WTC11 (cell line): ENCODE measurements at regions not wholly inside any gene's neighbourhood (a gene's known extent, or its start where the extent isn't known, plus 50 kb on each side); places are given as distances from the start of the nearest gene placed in this dataset.

Experiments used
- FOXK1 ChIP-seq: sonication (generic); formaldehyde crosslinking; IDR thresholded peaks from 2 replicates; pipeline ENCODE4 v1.8.0; 2022; ENCODE audit warnings: mild to moderate bottlenecking, moderate library complexity, missing genetic modification reagents
- KAT7 ChIP-seq: sonication (generic); formaldehyde crosslinking; IDR thresholded peaks from 2 replicates; pipeline ENCODE4 v1.8.1; 2023; ENCODE audit warnings: missing genetic modification reagents, mild to moderate bottlenecking, borderline replicate concordance
- SP1 ChIP-seq: sonication (generic); formaldehyde crosslinking; conservative IDR thresholded peaks from 2 replicates; pipeline ENCODE4 v1.8.1; 2022; ENCODE audit warnings: missing genetic modification reagents
- ZNF416 ChIP-seq: fragments of 250-450 bp; sonication (Bioruptor Pico); IDR thresholded peaks from 2 replicates; pipeline ENCODE4 v1.9.0; 2021; ENCODE audit warnings: mild to moderate bottlenecking, inconsistent platforms
- TF ChIP-seq, protein P1 (sequence below): sonication (generic); formaldehyde crosslinking; IDR thresholded peaks from 2 replicates; pipeline ENCODE4 v1.8.1; 2022; ENCODE audit warnings: low read depth, missing genetic modification reagents, borderline replicate concordance
- TF ChIP-seq, protein P2 (sequence below): fragments of 200-600 bp; IDR thresholded peaks from 2 replicates; pipeline ENCODE4 v1.8.0; 2022; ENCODE audit warnings: antibody characterized with exemption
- TF ChIP-seq, protein P3 (sequence below): sonication (generic); formaldehyde crosslinking; IDR thresholded peaks from 2 replicates; pipeline ENCODE4 v1.8.0; 2022; ENCODE audit warnings: mild to moderate bottlenecking, missing genetic modification reagents

DNA sequence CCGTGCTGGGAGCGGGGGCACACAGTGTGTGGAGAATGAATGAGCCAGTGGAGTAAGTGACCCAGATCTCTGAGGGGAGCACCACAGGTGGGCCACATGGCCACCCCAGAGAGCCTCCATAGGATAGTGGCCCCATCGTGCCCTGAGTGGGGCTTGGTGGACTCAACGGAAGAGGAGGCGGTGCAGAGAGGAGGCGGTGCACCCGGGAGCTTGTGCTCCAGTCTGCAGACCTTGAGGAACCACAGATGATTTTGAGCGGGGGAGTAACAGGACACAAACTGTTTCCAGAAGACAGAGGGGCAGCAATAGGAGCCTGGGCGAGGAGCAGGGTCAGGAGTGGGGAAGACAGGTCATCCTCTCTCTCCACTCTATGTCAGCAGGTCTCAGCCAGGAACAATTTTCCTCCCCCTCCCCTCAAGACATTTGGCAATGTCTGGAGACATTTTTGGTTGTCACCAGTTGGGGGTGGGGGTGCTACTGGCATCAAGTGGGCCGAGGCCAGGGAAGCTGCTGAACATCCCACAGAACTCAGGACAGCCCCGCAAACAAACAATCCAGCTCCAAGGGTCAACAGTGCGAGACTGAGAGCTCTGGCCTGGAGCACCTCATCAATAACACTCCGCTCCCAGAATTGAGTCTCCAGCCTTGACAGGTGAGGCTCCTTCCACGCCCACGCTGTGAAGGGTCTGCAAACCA, 182.2 kb downstream of the USP12 start:
- no peak for TF ChIP-seq SP1 (CRISPR knock-in tag)
- TF ChIP-seq, protein P1, sequence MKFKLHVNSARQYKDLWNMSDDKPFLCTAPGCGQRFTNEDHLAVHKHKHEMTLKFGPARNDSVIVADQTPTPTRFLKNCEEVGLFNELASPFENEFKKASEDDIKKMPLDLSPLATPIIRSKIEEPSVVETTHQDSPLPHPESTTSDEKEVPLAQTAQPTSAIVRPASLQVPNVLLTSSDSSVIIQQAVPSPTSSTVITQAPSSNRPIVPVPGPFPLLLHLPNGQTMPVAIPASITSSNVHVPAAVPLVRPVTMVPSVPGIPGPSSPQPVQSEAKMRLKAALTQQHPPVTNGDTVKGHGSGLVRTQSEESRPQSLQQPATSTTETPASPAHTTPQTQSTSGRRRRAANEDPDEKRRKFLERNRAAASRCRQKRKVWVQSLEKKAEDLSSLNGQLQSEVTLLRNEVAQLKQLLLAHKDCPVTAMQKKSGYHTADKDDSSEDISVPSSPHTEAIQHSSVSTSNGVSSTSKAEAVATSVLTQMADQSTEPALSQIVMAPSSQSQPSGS (CRISPR knock-in tag) = no peak
- TF ChIP-seq ZNF416 (CRISPR knock-in tag) = no peak
- TF ChIP-seq, protein P2, sequence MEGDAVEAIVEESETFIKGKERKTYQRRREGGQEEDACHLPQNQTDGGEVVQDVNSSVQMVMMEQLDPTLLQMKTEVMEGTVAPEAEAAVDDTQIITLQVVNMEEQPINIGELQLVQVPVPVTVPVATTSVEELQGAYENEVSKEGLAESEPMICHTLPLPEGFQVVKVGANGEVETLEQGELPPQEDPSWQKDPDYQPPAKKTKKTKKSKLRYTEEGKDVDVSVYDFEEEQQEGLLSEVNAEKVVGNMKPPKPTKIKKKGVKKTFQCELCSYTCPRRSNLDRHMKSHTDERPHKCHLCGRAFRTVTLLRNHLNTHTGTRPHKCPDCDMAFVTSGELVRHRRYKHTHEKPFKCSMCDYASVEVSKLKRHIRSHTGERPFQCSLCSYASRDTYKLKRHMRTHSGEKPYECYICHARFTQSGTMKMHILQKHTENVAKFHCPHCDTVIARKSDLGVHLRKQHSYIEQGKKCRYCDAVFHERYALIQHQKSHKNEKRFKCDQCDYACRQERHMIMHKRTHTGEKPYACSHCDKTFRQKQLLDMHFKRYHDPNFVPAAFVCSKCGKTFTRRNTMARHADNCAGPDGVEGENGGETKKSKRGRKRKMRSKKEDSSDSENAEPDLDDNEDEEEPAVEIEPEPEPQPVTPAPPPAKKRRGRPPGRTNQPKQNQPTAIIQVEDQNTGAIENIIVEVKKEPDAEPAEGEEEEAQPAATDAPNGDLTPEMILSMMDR = no peak
- no peak for TF ChIP-seq KAT7 (CRISPR knock-in tag)
- TF ChIP-seq, protein P3, sequence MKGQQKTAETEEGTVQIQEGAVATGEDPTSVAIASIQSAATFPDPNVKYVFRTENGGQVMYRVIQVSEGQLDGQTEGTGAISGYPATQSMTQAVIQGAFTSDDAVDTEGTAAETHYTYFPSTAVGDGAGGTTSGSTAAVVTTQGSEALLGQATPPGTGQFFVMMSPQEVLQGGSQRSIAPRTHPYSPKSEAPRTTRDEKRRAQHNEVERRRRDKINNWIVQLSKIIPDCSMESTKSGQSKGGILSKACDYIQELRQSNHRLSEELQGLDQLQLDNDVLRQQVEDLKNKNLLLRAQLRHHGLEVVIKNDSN (CRISPR knock-in tag) = no peak
- no peak for TF ChIP-seq FOXK1
